Psoas muscle (tissue), 7 donors: ENCODE measurements at regions not wholly inside any gene's neighbourhood (a gene's known extent, or its start where the extent isn't known, plus 50 kb on each side); places are given as distances from the start of the nearest gene placed in this dataset.

Source experiments
- ATAC-seq, 4 donors: fragments of 200-7000 bp; cut with Tn5 transposase; one replicate each; pipeline ENCODE4 v1.9.1; 2020; ENCODE audit warnings: moderate library complexity in 3 of 4, mild to moderate bottlenecking in 2 of 4
- DNase-seq, 2 donors: peaks; one replicate each; pipeline ENCODE4 v3.0.0-alpha.2; 2020
- H3K27ac ChIP-seq: fragments of 200-600 bp; one replicate; pipeline ENCODE4 v1.8.0; 2022
- H3K27me3 ChIP-seq, 3 donors: fragments of 200-600 bp in 1 of 3; one replicate each; pipeline versions ENCODE4 v1.6.1 to v1.8.0; 2013 to 2022; ENCODE audit warnings: low read length in 2 of 3, mild to moderate bottlenecking in 2 of 3, moderate library complexity in 1 of 3; ENCODE audit not compliant: insufficient read depth in 3 of 3
- H3K36me3 ChIP-seq, 2 donors: fragments of 200-600 bp in 1 of 2; one replicate each; pipeline versions ENCODE4 v1.6.1 to v1.8.0; 2013 to 2022; ENCODE audit warnings: low read depth in 1 of 2, mild to moderate bottlenecking in 1 of 2, moderate library complexity in 1 of 2; ENCODE audit not compliant: insufficient read depth in 1 of 2
- H3K4me1 ChIP-seq: fragments of 200-600 bp; one replicate; pipeline ENCODE4 v1.8.0; 2022
- H3K4me3 ChIP-seq: fragments of 200-600 bp; one replicate; pipeline ENCODE4 v1.8.0; 2022; ENCODE audit warnings: mild to moderate bottlenecking
- H3K9me3 ChIP-seq: fragments of 200-600 bp; one replicate; pipeline ENCODE4 v1.8.0; 2022
- WGBS, 3 donors: extraction: QIAGEN DNeasy Blood & Tissue Kit; methylation state at CpG; one replicate each; pipeline versions ENCODE4 v1.1.6 to v1.1.7; 2013; 5-methylcytosine and 5-hydroxymethylcytosine counted together
- intact Hi-C, 2 donors: fragments of 100-400 bp; cut with DNase I; formaldehyde crosslinking; loops; one replicate each; pipeline versions ENCODE4 v1.11.0 to v1.14.2; 2022
- TF ChIP-seq, protein P1 (sequence below): fragments of 200-600 bp; IDR thresholded peaks from one replicate; pipeline ENCODE4 v1.8.0; 2022; ENCODE audit warnings: antibody characterized with exemption
- donor health status: healthy with polysubstance abuse.
- donor health status: DM: no; HTN: no; CAD: no; lungs with moderate emphysema.
- donor health status: Bipolar disorder and iron deficiency.
- donor health status: healthy.
- donor health status: DM: yes; HTN: yes; CAD: no.
- donor health status: DM: no; HTN: no; CAD: no.
- donor health status: DM: yes; HTN: yes; CAD: no.

- H3K4me1 ChIP-seq: no peaks in the 10 kb centered on the region
- DNase-seq (no peak), ATAC-seq (no peak)
- no peaks in the 10 kb centered on the region for H3K36me3 ChIP-seq
- no peaks in the 10 kb centered on the region for H3K27me3 ChIP-seq
- no peak overlapping the region for H3K27ac ChIP-seq
- TF ChIP-seq, protein P1, sequence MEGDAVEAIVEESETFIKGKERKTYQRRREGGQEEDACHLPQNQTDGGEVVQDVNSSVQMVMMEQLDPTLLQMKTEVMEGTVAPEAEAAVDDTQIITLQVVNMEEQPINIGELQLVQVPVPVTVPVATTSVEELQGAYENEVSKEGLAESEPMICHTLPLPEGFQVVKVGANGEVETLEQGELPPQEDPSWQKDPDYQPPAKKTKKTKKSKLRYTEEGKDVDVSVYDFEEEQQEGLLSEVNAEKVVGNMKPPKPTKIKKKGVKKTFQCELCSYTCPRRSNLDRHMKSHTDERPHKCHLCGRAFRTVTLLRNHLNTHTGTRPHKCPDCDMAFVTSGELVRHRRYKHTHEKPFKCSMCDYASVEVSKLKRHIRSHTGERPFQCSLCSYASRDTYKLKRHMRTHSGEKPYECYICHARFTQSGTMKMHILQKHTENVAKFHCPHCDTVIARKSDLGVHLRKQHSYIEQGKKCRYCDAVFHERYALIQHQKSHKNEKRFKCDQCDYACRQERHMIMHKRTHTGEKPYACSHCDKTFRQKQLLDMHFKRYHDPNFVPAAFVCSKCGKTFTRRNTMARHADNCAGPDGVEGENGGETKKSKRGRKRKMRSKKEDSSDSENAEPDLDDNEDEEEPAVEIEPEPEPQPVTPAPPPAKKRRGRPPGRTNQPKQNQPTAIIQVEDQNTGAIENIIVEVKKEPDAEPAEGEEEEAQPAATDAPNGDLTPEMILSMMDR: no peak
- intact Hi-C loops: no loop called here
- 74 to 95% (median 85%) methylated on average over 1 of the region's 1 CpG for WGBS, 3 donors
- no peak overlapping the region for H3K4me3 ChIP-seq
- H3K9me3 ChIP-seq: no peaks in the 10 kb centered on the region
These were observed 772.2 kb downstream of the TRIB2 start for GRCh38 chr2:13488965-13489364.

GRCh38 chr2:13492262-13492661 lies 775.5 kb downstream of the TRIB2 start:
- no peak overlapping the region for H3K27ac ChIP-seq
- no peaks in the 10 kb centered on the region for H3K4me1 ChIP-seq
- H3K27me3 ChIP-seq: no peaks in the 10 kb centered on the region
- H3K4me3 ChIP-seq: no peak overlapping the region
- DNase-seq (no peak), ATAC-seq (no peak)
- 92 to 100% (median 100%) methylated on average over 1 of the region's 1 CpG for WGBS, 3 donors
- intact Hi-C loops: no loop called here
- TF ChIP-seq, protein P1: no peak
- H3K36me3 ChIP-seq: no peaks in the 10 kb centered on the region
- no peaks in the 10 kb centered on the region for H3K9me3 ChIP-seq

- TF ChIP-seq, protein P1: no peak
- 80 to 85% (median 82%) methylated on average over 2 of the region's 2 CpGs for WGBS, 3 donors
- DNase-seq (no peak), ATAC-seq (no peak)
- Histone ChIP-seq H3K4me3 (no peak overlapping the region), H3K4me1 (no peaks in the 10 kb centered on the region), H3K36me3 (no peaks in the 10 kb centered on the region), H3K27me3 (no peaks in the 10 kb centered on the region), H3K27ac (no peak overlapping the region), H3K9me3 (no peaks in the 10 kb centered on the region)
- intact Hi-C loops: no loop called here
These were observed 778.3 kb downstream of the TRIB2 start for GRCh38 chr2:13495051-13495450.

GRCh38 chr2:13504808-13505207 lies 788.1 kb downstream of the TRIB2 start:
- intact Hi-C loops: no loop called here
- Histone ChIP-seq H3K27me3 (no peaks in the 10 kb centered on the region), H3K9me3 (no peaks in the 10 kb centered on the region), H3K27ac (no peak overlapping the region), H3K4me3 (no peak overlapping the region), H3K4me1 (no peaks in the 10 kb centered on the region), H3K36me3 (no peaks in the 10 kb centered on the region)
- no peak for ATAC-seq
- WGBS, 3 donors: 70 to 87% (median 71%) methylated on average over 1 of the region's 1 CpG
- TF ChIP-seq, protein P1: no peak
- no peak for DNase-seq

- TF ChIP-seq, protein P1: no peak
- intact Hi-C loops: no loop called here
- H3K4me3 ChIP-seq: no peak overlapping the region
- whole genome bisulfite sequencing, 3 donors: 76 to 88% (median 76%) methylated on average over 1 of the region's 1 CpG
- H3K4me1 ChIP-seq: no peaks in the 10 kb centered on the region
- DNase-seq: no peak
- no peak overlapping the region for H3K27ac ChIP-seq
- no peak for ATAC-seq
- H3K9me3 ChIP-seq: no peaks in the 10 kb centered on the region
- no peaks in the 10 kb centered on the region for H3K36me3 ChIP-seq
- no peaks in the 10 kb centered on the region for H3K27me3 ChIP-seq
These were observed 791.9 kb downstream of the TRIB2 start for GRCh38 chr2:13508671-13509070.
